Eye (tissue), 1 donor: ENCODE measurements at regions not wholly inside any gene's neighbourhood (a gene's known extent, or its start where the extent isn't known, plus 50 kb on each side); places are given as distances from the start of the nearest gene placed in this dataset.

ENCODE experiments used
- DNase-seq: peaks from one replicate; pipeline ENCODE4 v3.0.0-alpha.2; 2015

DNA sequence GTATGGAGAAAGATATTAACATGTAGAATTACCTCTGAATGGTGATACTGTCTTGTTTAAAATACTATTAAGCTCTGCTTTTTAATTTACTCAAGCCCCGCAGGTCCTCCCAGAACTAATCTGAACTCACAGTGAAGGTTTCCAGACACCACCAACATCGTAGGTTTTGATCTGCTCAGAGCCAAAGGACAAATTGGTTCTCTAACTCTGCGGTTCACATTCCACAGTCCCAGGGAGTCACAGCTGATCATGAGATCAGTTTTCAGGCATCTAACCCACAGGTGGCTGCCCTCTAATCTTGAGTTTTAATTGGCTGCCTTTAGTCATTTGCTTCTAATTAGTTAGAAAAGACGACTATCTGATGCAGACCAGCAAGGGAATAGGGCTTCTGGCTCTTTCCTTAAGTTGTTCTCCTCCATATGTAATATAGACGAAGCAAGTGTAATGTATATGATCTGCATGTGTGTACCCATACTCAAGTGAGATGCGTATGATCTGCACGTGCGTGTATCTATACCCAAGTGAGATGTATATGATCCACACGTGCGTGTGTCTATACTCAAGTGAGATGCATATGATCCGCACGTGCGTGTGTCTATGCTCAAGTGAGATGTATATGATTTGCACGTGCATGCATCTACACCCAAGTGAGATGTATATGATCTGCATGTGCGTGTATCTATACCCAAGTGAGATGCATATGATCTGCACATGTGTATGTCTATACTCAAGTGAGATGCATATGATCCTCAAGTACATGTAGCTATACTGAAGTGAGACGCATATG, 331.5 kb upstream of the NPVF start:
- DNase-seq: no peak

GRCh38 chr7:25562673-25563182, 334.4 kb upstream of the NPVF start:
- no peak for DNase-seq

- no peak for DNase-seq
Observed at GRCh38 chr7:25565002-25565401, 336.7 kb upstream of the NPVF start.

DNA sequence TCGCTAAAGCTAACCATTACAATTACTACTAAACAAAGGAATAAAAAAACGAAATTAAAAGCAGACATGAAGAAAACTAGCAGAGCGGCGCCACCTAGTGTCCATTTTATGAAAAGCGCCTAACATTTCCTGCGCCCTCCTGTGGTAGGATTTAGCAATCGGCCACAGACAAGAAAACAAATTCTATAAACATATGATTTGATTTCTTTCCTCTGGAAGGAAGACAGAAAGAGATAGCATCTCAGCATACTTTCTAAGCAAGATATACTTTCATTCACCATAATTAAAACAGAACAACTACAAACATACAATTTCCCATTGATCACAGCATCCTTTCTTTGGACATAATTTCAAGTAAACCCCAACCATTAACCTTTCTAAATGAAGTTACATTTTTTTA, 337.7 kb upstream of the NPVF start:
- peak; percentile 95 for DNase-seq

DNA sequence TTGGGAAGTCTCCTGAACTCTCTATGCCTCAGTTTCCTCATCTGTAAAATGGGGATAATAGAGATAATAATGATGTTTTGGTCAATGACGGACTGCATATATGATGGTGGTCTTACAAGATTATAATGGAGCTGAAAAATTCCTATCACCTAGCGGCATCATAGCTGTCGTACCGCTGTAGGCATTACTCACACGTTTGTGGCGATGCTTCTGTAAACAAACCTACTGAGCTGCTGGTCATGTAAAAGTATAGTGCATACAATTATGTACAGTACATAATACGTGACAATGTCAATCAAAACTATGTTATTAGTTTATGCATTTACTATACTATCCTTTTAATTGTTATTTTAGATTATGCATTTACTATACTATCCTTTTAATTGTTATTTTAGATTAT, 339.1 kb upstream of the NPVF start:
- DNase-seq: no peak

DNA sequence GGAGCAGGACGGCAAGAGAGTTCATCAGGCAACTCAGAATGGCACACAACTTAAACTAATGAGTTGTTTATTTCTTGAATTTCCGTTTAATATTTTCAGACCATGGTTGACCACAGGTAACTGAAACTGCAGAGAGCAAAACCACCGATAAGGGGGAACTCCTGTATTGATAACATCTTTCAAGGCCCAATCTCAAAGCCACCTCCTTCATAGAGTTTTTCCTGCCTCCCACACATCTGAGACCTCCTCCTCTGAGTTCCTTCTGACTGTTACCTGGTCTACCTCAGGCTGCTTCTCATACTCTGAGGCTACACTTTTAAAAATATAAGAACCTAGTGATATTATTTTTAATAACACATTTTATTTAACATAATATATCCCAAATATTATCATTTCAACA, 341.5 kb upstream of the NPVF start:
- no peak for DNase-seq

- no peak for DNase-seq
Observed at GRCh38 chr7:25572423-25572822, 344.1 kb upstream of the NPVF start.

DNA sequence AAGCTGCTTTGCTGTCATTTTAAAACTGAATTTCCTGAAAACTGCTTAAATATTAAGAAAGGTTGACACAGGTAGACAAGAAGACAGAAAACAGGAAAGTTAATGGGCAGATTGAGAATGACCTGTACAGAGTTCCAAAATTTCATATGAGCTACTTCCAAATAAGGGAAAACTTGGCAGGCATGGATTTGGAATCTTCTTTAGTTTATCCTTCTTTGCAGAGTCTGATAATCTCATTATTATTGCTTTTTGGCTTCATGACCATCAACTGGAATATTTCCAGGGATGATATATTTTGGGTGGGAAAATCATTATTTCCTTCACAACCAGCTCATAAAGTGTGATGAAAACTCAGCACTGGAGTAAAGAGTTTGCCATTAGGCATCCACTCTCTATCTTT, 346.5 kb upstream of the NPVF start:
- no peak for DNase-seq

GRCh38 chr7:25575634-25576033, 347.3 kb upstream of the NPVF start:
- DNase-seq: no peak

DNA sequence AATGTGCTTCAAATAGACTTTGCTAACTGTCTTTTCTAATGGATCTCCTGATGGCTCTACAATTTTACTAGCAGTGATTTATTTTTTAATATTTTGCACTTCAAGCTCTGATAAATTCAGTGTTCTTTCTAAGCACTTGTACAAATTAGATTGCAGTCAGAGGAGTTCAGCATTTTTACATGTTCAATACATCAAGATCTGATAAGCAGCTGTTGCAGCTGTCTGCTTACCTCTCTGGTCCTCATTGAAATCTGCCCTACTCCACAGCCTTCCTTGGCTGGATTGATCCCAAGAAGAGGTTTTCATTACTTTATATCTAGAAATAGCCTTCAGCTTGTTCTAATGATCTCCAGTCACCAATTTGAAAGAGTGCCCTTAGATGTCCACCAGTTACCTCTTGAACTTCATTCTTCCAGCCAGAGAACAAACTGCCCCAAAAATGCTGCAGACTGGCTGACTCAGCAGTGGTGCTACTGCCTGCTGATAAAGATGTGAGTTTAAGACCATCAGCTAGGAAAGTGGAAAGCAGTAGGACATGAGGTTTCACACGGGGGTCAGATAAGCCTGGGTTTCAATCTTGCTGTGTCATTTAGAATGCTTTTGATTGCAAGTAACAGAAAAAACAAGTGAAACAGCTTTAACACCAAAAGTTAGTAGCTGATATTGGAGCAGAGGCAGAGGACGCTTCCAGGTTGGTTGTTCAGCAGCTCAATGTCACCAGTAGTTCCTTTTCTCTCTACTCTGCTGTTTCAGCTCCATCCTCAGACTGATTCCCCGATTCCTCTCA, 350.9 kb upstream of the NPVF start:
- DNase-seq: no peak

DNA sequence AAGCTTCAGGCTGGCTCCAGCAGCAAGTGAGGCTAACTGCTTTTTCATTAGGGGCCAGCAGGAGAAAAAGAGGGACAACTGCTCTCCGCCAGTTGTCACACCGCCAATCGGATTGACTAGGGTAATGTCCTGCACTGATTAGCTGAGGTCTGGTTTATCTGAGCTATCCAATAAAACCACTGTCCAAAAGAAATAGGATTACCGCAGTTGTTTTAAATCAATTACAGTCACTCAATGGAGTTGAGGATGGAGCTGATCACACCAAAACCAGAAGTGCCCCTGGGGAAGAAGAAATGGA, 351.4 kb upstream of the NPVF start:
- DNase-seq: no peak

GRCh38 chr7:25580141-25580540, 351.9 kb upstream of the NPVF start:
- DNase-seq: no peak

DNA sequence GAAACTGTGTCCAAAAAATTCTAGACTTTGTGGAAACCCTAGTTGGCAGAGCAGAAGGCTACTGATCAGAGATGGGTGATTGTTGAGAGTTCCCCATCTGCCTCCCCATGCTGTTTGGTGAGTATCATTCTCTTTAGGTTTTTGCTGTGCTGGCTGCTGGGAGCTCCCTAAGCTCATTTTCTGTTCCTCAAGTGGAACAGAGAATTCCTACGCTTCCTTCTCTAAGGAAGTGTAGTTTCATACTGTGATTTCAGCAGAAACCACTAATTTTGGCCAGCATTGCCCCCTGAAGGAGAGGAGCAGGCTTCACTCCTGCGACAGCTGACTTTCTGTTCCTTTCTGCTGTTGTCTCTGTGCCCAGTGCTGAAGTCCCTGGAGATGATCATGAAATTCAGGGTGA, 355.3 kb upstream of the NPVF start:
- DNase-seq: no peak

- DNase-seq: no peak
Observed at GRCh38 chr7:25584112-25584938, 356.0 kb upstream of the NPVF start.

- no peak for DNase-seq
Observed at GRCh38 chr7:25586513-25586912, 358.2 kb upstream of the NPVF start.

- no peak for DNase-seq
Observed at GRCh38 chr7:25594122-25594521, 365.8 kb upstream of the NPVF start.

- no peak for DNase-seq
Observed at GRCh38 chr7:25594728-25595127, 366.4 kb upstream of the NPVF start.

DNA sequence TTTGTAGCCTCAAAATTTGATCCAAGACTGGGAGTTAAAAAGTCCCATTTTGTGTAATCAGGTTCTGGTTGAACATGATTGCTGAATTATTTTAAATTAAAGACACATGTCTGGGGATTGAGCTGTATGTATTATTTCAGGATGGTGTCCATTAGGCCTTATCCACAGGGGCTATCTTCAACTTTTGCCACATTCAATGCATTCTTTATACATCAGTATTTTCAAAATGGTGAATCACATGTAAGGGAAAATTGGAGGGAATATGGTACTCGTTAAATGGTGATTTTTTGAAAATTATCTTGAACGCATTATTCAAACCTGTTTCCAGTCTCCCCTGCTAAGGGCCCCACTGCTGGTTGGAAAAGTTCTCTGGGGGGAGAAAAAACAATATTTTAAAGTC, 367.7 kb upstream of the NPVF start:
- DNase-seq: peak; percentile 63

- DNase-seq: no peak
Observed at GRCh38 chr7:25596443-25596842, 368.2 kb upstream of the NPVF start.

DNA sequence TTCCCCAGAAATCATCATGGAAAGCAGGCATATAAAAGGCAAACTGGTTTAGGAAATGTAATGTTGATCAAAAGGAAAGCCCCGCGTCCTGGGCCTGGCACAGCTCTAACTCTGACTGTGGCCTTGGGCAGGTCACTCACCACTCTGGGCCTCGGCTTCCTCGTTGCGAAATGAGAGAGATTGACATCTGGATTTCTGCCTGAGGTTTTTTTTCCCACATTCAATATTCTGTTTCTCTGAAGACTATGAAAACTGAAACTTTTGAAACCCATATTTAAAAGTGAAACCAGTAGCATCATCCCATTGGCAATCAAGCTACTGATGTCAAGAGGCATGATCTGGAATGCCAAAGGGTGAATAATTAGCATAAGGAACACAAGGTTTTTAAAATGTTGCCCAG, 369.7 kb upstream of the NPVF start:
- DNase-seq: no peak

DNA sequence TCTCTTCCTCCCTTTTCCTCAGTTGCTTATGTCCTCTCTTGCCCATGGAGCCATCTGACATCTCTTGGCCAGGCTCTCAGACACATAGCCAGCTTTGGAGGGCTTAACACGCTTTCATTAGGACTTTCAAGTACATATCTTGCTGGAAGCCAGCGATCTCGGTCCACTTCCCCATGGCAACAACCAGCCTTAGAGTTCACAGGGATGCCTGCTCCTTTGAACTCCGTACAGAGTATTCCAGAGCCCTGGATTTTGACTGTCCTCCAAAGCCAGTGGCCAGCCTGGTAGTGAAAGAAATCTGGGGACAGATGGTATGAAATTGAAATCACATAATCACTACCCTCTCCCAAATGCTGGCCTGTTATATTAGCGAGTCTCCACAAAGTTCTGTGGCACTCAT, 370.5 kb upstream of the NPVF start:
- DNase-seq: no peak

GRCh38 chr7:25600262-25600920, 372.1 kb upstream of the NPVF start:
- DNase-seq: no peak
